AG09309 (cell line): ENCODE measurements at regions not wholly inside any gene's neighbourhood (a gene's known extent, or its start where the extent isn't known, plus 50 kb on each side); places are given as distances from the start of the nearest gene placed in this dataset.

Source experiments
- DNase-seq: peaks from one replicate; pipeline ENCODE4 v3.0.0-alpha.2; 2010; ENCODE audit warnings: low read depth
- H3K4me3 ChIP-seq: 2 replicates; pipeline ENCODE4 v1.5.1; 2011; ENCODE audit warnings: mild to moderate bottlenecking, low read depth, low read length, moderate library complexity; ENCODE audit not compliant: control insufficient read depth
- CTCF ChIP-seq: IDR thresholded peaks from 2 replicates; pipeline ENCODE4 v1.5.1; 2011; ENCODE audit warnings: mild to moderate bottlenecking, low read depth, low read length, inconsistent platforms; ENCODE audit not compliant: insufficient read depth, control insufficient read depth; ENCODE audit errors: missing control alignments

- no peak overlapping the region for H3K4me3 ChIP-seq
- DNase-seq: no peak
- TF ChIP-seq CTCF: no peak
Measured at GRCh38 chr2:19669559-19669958, 232.2 kb downstream of the TTC32 start.

GRCh38 chr2:19669126-19669525 lies 232.7 kb downstream of the TTC32 start:
- no peak for DNase-seq
- H3K4me3 ChIP-seq: no peak overlapping the region
- TF ChIP-seq CTCF: no peak

- H3K4me3 ChIP-seq: no peak overlapping the region
- DNase-seq: no peak
- no peak for TF ChIP-seq CTCF
Measured at GRCh38 chr2:19667536-19667949, 234.2 kb downstream of the TTC32 start.

- no peak overlapping the region for H3K4me3 ChIP-seq
- peak; percentile 40 for TF ChIP-seq CTCF
- DNase-seq: no peak
Measured at GRCh38 chr2:19667085-19667484, 234.7 kb downstream of the TTC32 start.

GRCh38 chr2:19664646-19665045 lies 237.1 kb downstream of the TTC32 start:
- H3K4me3 ChIP-seq: no peak overlapping the region
- no peak for DNase-seq
- no peak for TF ChIP-seq CTCF

- H3K4me3 ChIP-seq: no peak overlapping the region
- no peak for TF ChIP-seq CTCF
- no peak for DNase-seq
Measured at GRCh38 chr2:19659024-19659792, 242.6 kb downstream of the TTC32 start.
